Kidney (tissue), 13 donors: ENCODE measurements at regions not wholly inside any gene's neighbourhood (a gene's known extent, or its start where the extent isn't known, plus 50 kb on each side); places are given as distances from the start of the nearest gene placed in this dataset.

Experiments used
- DNase-seq, 5 donors: peaks; one replicate each; pipeline ENCODE4 v3.0.0-alpha.2; 2013 to 2020
- FAIRE-seq: peaks from 2 replicates; lab custom pipeline; 2012; peaks lifted over from hg19 to GRCh38; lab: Jason Lieb, UNC
- H3K27ac ChIP-seq, 2 donors: one replicate each; pipeline ENCODE4 v1.7.0; 2013; ENCODE audit warnings: low read depth in 2 of 2, low read length in 2 of 2, inconsistent platforms in 1 of 2
- H3K27me3 ChIP-seq: one replicate; pipeline ENCODE4 v1.7.1; 2013; ENCODE audit warnings: low read length, inconsistent platforms; ENCODE audit not compliant: control insufficient read depth, insufficient read depth
- H3K36me3 ChIP-seq, 3 donors: one replicate each; pipeline versions ENCODE4 v1.7.0 to v1.7.1; 2013; ENCODE audit warnings: low read length in 3 of 3, control low read depth in 1 of 3, inconsistent platforms in 1 of 3; ENCODE audit not compliant: insufficient read depth in 3 of 3, control insufficient read depth in 2 of 3
- H3K4me1 ChIP-seq, 3 donors: one replicate each; pipeline versions ENCODE4 v1.7.0 to v1.7.1; 2013; ENCODE audit warnings: low read length in 3 of 3, inconsistent platforms in 1 of 3, low read depth in 1 of 3; ENCODE audit not compliant: control insufficient read depth in 2 of 3, insufficient read depth in 2 of 3
- H3K4me3 ChIP-seq, 3 donors: one replicate each; pipeline versions ENCODE4 v1.7.0 to v1.8.1; 2013; ENCODE audit warnings: low read length in 3 of 3, control low read depth in 1 of 3, inconsistent platforms in 1 of 3
- H3K9ac ChIP-seq, 3 donors: one replicate each; pipeline versions ENCODE4 v1.7.0 to v1.7.1; 2013; ENCODE audit warnings: low read length in 3 of 3, control low read depth in 1 of 3, inconsistent platforms in 1 of 3
- H3K9me3 ChIP-seq, 3 donors: one replicate each; pipeline versions ENCODE4 v1.7.0 to v1.7.1; 2013; ENCODE audit warnings: low read length in 3 of 3, control low read depth in 1 of 3, inconsistent platforms in 1 of 3; ENCODE audit not compliant: control insufficient read depth in 2 of 3, insufficient read depth in 1 of 3
- intact Hi-C: fragments of 100-400 bp; cut with DNase I; formaldehyde crosslinking; loops from one replicate; pipeline ENCODE4 v1.11.1; 2022
- TF ChIP-seq, protein P1 (sequence below): IDR thresholded peaks from 3 replicates; pipeline ENCODE4 v1.5.1; 2012; ENCODE audit warnings: mild to moderate bottlenecking, moderate library complexity, borderline replicate concordance; ENCODE audit not compliant: insufficient read depth; ENCODE audit errors: extremely low read depth
- donor health status: control.
- donor health status: control.
- donor health status: control.
- donor health status: control.
- donor health status: control.
- donor health status: DM: yes; HTN: yes; CAD: no.
- donor health status: Normal renal cell carcinoma (clear cell type).

DNA sequence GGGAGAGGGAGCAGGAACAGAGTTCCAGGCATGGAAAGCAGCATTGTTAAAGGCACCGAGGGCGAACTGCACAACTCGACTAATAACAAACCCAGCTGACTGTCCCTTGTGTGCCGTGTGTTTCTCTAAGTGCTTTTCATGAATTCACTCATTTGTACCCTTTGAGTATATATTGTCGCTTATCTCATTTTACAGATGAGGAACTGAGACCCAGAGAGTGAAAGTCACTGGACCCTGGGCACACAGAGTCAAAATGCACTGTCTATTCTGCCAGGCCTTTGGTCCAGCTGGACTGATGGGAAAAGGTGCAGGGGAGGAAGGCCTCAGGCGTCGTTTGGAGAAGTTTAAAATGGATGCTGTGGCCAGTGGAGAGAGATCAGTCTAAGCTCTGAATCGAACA lies 100.7 kb upstream of the GRIK3 start:
- no peak overlapping the region for H3K4me3 ChIP-seq
- no peaks in the 10 kb centered on the region for H3K4me1 ChIP-seq
- no peak for FAIRE-seq

DNA sequence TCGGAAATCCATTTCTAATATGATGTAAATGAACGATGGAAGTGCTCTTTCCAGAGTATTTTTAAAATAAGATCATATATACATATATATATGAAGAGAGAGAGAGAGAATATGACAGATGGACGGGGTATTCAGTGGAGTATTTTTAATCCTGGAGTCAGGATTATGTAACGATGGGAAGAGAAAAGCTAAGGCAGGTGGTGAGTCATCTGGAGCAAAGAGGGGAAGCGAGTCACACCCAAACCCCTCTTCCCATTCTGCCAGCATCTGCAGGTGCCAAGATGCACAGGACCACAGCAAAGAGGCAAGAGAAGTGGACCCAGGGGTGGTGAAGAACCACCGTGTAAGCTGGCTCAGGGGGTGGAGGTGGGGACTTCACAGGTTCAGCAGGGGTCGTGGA lies 102.7 kb upstream of the GRIK3 start:
- no peaks in the 10 kb centered on the region for H3K36me3 ChIP-seq
- H3K9me3 ChIP-seq: no peaks in the 10 kb centered on the region
- H3K4me3 ChIP-seq: no peak overlapping the region
- H3K27ac ChIP-seq: no peak overlapping the region
- H3K4me1 ChIP-seq: no peaks in the 10 kb centered on the region
- DNase-seq: no peak
- TF ChIP-seq, protein P1, sequence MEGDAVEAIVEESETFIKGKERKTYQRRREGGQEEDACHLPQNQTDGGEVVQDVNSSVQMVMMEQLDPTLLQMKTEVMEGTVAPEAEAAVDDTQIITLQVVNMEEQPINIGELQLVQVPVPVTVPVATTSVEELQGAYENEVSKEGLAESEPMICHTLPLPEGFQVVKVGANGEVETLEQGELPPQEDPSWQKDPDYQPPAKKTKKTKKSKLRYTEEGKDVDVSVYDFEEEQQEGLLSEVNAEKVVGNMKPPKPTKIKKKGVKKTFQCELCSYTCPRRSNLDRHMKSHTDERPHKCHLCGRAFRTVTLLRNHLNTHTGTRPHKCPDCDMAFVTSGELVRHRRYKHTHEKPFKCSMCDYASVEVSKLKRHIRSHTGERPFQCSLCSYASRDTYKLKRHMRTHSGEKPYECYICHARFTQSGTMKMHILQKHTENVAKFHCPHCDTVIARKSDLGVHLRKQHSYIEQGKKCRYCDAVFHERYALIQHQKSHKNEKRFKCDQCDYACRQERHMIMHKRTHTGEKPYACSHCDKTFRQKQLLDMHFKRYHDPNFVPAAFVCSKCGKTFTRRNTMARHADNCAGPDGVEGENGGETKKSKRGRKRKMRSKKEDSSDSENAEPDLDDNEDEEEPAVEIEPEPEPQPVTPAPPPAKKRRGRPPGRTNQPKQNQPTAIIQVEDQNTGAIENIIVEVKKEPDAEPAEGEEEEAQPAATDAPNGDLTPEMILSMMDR: no peak
- no peak overlapping the region for H3K9ac ChIP-seq
- FAIRE-seq: no peak
- intact Hi-C loops: no loop called here
- no peaks in the 10 kb centered on the region for H3K27me3 ChIP-seq

More for the DNA sequence above, 100.7 kb upstream of the GRIK3 start:
- TF ChIP-seq, protein P1: no peak
- Histone ChIP-seq H3K27me3 (no peaks in the 10 kb centered on the region), H3K36me3 (no peaks in the 10 kb centered on the region), H3K9ac (no peak overlapping the region), H3K9me3 (no peaks in the 10 kb centered on the region), H3K27ac (no peak overlapping the region)
- DNase-seq: no peak
- intact Hi-C loops: no loop called here

DNA sequence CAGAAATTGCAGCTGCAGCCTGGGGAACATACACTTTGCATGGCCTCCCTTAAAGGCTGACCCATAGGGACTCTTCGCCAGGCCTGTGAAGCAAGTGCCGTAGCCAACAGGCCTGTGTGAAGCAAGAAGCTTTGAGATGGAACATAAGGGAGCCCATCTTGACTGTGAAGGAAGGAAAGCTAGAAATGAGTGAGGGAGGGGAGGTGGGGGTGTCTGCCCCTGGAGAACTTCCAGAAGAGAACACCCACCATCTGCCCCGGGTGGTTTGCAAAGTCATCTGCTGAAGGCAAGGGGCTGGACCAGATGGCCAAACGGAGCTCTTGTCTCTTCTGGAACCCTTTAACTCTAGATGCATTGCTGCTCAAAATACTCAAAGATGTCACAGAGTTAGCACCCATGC lies 103.3 kb upstream of the GRIK3 start:
- intact Hi-C loops: no loop called here
- Histone ChIP-seq H3K36me3 (no peaks in the 10 kb centered on the region), H3K9me3 (no peaks in the 10 kb centered on the region)

More for the DNA sequence above, 103.3 kb upstream of the GRIK3 start:
- Histone ChIP-seq H3K4me1 (no peaks in the 10 kb centered on the region), H3K27ac (no peak overlapping the region), H3K27me3 (no peaks in the 10 kb centered on the region), H3K9ac (no peak overlapping the region), H3K4me3 (no peak overlapping the region)
- FAIRE-seq: no peak
- TF ChIP-seq, protein P1: no peak
- DNase-seq: no peak
